ENCODE measurements at regions not wholly inside any gene's neighbourhood (a gene's known extent, or its start where the extent isn't known, plus 50 kb on each side); places are given as distances from the start of the nearest gene placed in this dataset.

- in situ Hi-C loops (cut with HindIII; ENCODE audit: low sequenced_read_pairs): no loop called here
- no peak for TF ChIP-seq CTCF (IDR thresholded peaks at IDR 0.05; ENCODE audit: low read depth, low read length, missing control alignments)
- no peak overlapping the region for H3K4me3 ChIP-seq (ENCODE audit: low read depth, low read length)
- DNase-seq (ENCODE audit: low read depth): no peak
Measured at GRCh38 chr12:74985293-74985985, 224.2 kb downstream of the KCNC2 start.

- TF ChIP-seq CTCF (IDR thresholded peaks at IDR 0.05; ENCODE audit: low read depth, low read length, missing control alignments): no peak
- in situ Hi-C loops (cut with HindIII; ENCODE audit: low sequenced_read_pairs): no loop called here
- no peak for DNase-seq (ENCODE audit: low read depth)
- H3K4me3 ChIP-seq (ENCODE audit: low read depth, low read length): no peak overlapping the region
Measured at GRCh38 chr12:74985986-74986319, 223.7 kb downstream of the KCNC2 start.

- in situ Hi-C loops (cut with HindIII; ENCODE audit: low sequenced_read_pairs): no loop called here
- H3K4me3 ChIP-seq (ENCODE audit: low read depth, low read length): no peak overlapping the region
- DNase-seq (ENCODE audit: low read depth): no peak
- no peak for TF ChIP-seq CTCF (IDR thresholded peaks at IDR 0.05; ENCODE audit: low read depth, low read length, missing control alignments)
Measured at GRCh38 chr12:74988156-74988555, 221.5 kb downstream of the KCNC2 start.
